ENCODE measurements at regions not wholly inside any gene's neighbourhood (a gene's known extent, or its start where the extent isn't known, plus 50 kb on each side); places are given as distances from the start of the nearest gene placed in this dataset.

- no peak for DNase-seq (ENCODE audit: low spot score)
Observed at GRCh38 chr6:16974704-16975359, 127.0 kb upstream of the STMND1 start.

DNA sequence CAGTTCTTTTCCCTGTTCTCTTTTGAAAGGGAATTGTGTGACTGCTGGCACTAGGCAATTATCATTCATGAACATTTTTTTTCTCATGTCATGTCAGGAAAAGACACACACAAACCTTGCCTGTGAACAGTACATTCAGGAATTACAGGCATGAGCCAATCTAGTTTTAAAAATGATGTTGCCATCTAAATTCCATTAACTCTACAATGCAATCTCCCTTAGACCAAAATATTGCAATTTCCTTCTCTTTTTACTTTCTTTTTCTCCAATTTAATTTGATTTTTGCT lies 127.5 kb upstream of the STMND1 start:
- DNase-seq (ENCODE audit: low spot score): peak; percentile 25

GRCh38 chr6:16973545-16974386 lies 128.1 kb upstream of the STMND1 start:
- DNase-seq (ENCODE audit: low spot score): no peak

DNA sequence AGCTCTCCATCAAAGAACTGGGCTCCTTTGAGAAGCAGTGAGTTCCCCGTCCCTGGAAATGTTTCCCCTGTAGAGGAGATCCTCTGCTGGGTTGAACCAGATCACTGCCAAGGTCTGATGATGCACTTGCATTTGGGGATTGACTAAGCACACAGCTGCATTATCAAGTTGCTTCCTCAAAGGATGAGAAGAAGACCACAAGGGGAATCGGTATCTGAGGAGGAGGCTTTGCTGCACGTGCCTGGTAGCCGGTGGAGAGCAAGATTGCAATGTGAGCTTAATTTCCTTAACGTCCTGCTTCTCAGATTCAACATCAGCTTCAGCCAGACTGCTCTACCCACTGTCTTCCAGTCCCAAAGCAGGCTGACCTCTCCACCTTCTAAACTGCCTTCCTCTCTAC lies 128.8 kb upstream of the STMND1 start:
- no peak for DNase-seq (ENCODE audit: low spot score)

GRCh38 chr6:16972535-16972934 lies 129.3 kb upstream of the STMND1 start:
- no peak for DNase-seq (ENCODE audit: low spot score)

DNA sequence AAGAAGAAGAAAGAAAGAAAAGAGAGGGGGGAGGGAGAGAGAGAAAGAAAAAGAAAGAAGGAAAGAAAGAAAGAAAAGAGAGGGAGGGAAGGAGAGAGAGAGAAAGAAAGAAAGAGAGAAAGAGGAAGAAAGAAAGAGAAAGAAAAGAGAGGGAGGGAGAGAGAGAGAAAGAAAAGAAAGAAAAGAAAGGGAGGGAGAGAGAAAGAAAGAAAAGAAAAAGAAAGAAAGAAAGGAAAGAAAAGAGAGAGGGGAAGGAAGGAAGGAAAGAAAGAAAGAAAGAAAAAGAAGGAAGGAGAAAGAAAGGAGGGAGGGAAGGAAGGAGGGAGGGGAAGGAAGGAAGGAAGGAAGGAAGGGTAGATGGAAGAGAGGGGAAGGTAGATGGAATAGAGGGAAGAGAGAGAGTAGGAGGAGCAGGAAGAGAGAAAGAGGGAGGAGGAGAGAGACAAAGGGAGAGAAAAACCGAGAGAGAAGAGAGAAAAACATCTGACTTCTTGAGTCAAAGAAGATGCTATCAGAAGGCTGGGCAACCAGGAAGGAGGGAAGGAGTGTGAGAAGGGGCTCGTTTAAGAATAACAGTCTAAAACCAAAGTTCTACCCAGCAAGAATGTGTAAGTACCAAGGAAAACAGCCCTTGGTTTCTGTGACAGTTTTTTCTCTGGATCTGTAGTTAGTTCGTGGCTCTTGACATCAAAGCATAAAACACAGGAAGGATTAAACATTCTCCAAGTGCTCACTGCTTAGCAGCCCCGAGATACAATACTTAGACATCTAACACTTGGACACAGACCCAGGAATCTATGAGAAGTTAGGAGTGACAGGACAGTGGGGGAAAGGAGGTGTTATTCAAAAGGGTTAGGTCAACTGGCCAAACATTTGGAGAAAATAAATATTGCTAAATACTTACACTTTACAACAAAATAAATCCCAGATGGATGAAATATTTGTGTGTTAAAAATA lies 131.9 kb upstream of the STMND1 start:
- peak; percentile 39 for DNase-seq (ENCODE audit: low spot score)

GRCh38 chr6:16968101-16968500 lies 133.7 kb upstream of the STMND1 start:
- no peak for DNase-seq (ENCODE audit: low spot score)

- DNase-seq (ENCODE audit: low spot score): no peak
Observed at GRCh38 chr6:16967470-16967817, 134.4 kb upstream of the STMND1 start.

DNA sequence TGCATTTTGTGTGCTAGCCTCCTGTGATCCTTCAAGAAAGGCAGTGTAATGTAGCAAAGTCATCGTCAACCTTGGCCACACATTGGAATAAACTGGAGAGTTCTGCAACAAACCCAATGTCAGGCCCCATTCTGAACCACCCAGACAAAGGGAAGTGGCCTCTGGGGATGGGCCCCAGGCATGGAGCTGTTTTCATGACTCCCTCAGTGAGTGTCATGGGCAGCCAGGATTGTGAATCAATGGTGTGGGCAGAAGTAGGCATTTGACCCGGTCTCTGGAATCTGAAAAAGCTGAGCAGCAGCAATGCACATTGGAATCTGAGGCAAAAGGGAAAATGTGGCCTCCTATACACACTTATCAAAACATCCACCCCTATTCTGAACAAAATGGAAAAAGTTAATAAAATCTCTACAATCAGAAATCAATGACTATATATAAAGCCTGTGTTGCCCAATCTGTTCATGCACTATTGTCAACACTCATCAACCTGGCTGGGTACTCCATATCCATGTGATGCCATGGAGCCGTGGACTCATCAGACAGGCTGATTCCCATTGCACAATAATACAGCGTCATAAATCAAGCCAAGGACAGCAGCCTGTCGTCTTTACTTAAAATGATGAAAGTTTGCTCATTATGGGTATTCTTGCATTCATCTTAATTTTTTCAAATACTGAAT lies 134.9 kb upstream of the STMND1 start:
- DNase-seq (ENCODE audit: low spot score): no peak

DNA sequence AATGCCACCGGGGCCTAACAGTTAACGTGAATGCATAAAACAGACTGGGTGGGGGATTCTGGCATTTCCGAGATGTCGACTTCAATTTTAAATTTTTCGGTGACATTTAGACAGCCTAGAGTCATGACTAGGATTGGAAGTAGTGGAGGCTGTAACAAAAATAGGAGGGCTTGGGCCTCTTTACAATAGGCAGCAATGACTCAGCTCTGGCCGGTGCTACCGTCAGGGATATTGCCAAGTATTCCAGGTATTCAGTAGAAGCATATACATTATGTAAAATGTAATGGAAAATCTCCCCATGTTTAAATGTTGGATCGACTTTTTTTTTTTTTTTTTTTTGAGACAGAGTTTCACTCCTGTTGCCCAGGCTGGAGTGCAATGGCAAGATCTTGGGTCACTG lies 136.2 kb upstream of the STMND1 start:
- DNase-seq (ENCODE audit: low spot score): no peak

DNA sequence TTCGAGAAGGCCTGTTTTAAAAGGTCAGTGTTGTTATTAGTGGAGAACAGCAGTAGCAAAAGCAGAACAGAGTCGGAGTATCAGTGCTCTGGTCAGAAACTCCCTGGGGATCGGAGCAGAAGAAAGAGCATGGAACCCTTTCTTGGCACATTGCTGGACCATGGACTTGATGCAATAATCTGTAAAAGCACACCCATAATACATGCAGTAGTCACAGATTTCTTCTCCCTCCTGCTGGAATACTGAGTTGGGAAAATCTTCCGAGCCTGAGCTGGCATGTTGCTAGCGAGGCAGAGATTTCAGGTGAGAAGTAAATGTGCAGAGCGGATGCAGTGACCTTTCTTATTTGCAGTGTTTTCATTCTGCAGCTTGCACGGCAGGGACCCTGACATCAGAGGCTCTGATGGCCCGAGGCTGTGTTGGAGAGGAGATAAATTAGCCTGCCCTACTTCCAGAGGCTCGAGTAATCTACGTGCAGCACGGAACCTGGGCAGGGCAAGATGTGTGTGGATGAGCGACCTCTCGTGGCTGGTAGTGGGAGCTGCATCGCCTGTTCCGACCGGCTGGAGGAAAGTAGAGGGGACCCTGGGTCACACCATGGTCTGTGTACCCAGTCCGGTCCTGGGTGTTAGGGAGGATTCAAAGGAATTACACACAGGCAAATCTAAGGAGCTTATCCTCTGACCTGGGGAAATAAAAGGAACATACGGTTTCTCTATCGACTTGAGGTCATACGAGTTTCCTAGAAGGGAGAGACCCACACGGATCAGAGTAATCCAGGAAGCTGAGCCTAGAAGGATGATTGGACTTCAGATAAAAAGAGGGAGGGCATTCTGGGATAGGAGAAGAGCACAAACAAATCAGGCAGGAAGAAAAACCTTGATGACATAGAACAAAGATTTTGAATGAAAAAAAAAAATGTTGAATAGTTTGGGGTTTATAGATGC lies 137.0 kb upstream of the STMND1 start:
- DNase-seq (ENCODE audit: low spot score): peak; percentile 83

DNA sequence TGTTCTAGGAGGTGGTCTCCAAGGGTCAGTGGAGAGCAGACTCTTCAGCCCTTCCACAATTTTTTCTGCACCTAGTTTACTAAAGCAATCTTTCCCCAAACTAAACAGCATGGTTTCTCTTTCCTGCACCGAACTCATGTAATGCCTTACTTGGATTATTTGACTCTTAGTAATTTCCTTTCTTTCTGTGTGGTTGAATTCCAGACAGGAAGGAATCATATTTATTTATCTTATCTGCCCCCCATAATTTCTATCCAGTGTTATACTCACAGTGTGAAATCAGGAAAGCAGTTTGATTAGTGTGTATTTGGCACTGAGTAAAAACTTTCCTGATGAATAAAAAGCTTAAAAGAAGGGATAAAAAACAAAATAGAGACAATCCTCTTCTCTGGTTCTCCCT lies 140.3 kb upstream of the STMND1 start:
- DNase-seq (ENCODE audit: low spot score): no peak

- no peak for DNase-seq (ENCODE audit: low spot score)
Observed at GRCh38 chr6:16959789-16960188, 142.1 kb upstream of the STMND1 start.

DNA sequence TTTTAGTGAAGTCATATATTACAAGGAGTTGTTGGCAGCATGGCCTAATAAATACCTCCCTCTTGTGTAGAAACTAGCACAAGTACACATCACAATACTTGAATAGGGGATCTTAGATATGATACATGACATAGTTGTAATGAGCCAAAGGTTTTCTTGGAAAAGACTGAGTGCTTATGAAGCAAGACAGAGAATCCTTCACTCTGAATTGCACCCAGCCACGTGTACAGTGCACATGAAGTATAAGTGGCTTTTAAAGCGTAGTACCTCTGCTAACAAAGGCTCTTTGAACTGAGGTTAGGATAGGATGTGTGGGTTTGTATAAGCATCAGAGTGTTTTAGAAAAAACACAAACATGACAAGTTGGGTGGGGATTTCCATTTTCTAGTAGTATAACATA lies 145.5 kb upstream of the STMND1 start:
- no peak for DNase-seq (ENCODE audit: low spot score)

DNA sequence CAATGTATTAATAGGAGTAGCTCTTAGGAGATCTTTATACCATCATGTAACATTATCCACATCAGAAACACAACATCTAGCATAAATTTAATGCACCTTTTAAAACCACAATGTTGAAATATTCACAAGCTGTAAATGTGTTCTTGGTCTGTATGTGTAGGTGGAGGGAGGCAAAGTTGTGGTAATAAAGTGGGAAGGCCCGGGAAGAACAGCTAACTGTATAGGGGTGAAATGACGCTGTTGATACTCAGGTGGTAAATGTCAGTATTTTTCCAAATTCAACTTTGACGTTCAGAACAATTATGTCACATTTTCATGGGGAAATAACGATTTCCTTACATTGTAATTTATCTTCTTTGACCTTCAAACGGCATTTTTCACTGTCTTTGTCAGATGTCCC lies 146.0 kb upstream of the STMND1 start:
- no peak for DNase-seq (ENCODE audit: low spot score)

DNA sequence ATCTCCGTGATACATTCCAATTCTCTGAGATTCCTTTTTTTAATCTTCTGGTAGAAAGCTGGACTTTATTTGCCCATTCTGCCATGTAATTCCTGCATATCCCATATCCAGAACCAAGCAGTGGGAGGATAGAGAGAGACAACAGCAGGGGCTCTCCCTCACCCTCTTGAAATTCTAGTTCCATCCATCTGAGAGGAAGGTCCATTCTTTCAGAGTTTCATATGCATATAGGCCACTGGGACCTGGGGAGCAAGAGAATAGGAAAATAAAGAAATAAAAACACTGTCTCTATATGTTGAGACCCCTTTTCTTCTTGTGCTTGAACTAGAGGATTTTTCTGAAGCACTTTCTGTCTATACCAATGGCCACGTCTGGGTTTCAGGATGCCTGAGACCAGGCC lies 147.9 kb upstream of the STMND1 start:
- no peak for DNase-seq (ENCODE audit: low spot score)

DNA sequence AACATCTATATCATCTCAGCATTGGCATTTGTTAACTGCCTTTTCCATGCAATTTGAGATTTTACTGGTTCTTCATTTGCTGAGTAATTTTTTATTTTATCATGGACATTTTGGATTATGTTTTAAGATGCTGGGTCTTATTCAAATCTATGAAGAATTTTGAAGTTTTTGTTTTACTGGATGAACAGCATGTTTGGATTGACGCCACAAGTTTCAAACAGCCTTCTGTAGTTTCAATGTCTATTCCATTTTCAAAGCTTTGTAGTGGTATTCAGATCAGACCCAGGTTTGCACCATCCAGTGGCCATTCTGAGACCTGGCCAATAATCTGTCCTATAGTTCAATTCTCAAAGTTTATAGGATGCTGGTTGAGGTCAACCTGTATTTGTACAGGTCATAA lies 148.4 kb upstream of the STMND1 start:
- DNase-seq (ENCODE audit: low spot score): no peak

DNA sequence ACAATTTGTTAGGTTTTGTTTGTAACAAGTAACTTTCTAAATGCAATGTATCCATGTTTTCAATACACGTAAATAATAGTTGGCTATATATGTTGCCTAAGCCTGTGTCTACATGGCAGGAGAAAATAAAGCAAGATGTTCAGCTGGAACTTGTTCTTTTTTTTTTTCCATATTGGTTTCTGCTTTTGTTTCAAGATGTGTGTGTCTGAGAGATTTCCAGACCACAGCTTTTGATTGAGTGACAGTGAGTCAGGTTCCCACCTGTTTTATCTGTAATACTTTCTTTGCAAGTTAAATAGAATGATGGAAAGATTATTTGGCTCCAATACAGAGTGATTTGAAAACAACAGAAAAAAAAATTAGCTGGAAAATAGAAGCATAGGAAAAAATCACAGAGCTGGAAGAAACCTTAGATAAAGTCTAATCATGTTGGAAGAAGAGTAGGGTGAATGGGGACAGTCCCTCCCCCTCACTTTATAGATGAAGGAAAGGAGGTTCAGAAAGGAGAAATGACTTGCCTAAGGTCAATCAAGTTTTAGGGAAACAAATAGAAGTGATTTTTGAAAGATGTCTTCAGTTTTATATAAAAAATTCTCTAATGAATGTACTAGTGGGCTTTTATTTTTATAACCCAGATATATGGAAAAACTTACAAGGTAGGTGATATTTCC lies 150.9 kb upstream of the STMND1 start:
- DNase-seq (ENCODE audit: low spot score): no peak

DNA sequence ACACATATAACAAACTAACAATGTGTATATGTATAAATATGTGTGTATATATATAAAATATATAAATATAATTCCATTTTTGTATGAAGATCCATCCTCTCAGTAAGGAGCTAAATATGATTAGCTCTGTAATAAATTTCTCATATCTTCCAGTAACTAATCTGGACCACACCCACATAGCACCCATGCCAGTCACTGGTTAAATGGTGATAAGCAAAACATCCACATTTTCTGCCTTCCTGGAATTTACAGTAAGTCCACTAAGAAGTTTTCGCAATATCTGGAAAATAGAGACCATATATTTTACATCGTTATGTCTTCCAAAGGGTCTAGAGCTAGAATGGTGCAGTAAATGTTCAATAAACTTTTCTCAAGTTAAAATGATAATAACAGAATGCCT lies 151.5 kb upstream of the STMND1 start:
- DNase-seq (ENCODE audit: low spot score): no peak

DNA sequence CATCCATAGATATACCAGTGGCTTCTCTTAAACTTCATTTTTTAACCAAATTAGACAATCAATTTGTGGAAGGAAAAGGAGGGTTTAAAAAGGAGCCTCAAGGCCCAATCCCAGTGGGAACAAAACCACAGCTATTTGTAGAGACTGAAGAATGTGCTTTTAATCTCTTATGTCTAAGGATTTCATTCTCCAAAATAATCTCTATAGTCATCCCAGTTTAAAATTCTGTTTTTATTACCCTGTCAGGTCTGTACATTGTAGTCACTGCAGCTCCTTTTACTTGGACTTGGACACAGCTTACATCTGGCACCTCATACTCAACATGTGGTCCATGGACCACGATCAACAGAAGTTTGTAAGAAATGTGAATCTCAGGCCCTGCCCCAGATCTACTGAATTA lies 152.1 kb upstream of the STMND1 start:
- no peak for DNase-seq (ENCODE audit: low spot score)

- no peak for DNase-seq (ENCODE audit: low spot score)
Observed at GRCh38 chr6:16948396-16948795, 153.5 kb upstream of the STMND1 start.
